H54 (cell line): ENCODE measurements at regions not wholly inside any gene's neighbourhood (a gene's known extent, or its start where the extent isn't known, plus 50 kb on each side); places are given as distances from the start of the nearest gene placed in this dataset.
"Not testable (repeated sequence)": the region's sequence is repeated elsewhere in the genome, so short reads cannot be mapped to it uniquely, and the experiment has no call there.

Experiments
- DNase-seq: peaks from one replicate; pipeline ENCODE4 v3.0.0; 2011; ENCODE audit warnings: low spot score, mixed read lengths; ENCODE audit not compliant: insufficient read length
- FAIRE-seq: peaks from 3 replicates; lab custom pipeline; 2011; peaks lifted over from hg19 to GRCh38; lab: Jason Lieb, UNC
- POLR2A ChIP-seq: IDR thresholded peaks from 2 replicates; pipeline ENCODE4 v1.6.1; 2011; ENCODE audit warnings: low read depth, mild to moderate bottlenecking, low read length

- DNase-seq (no peak), FAIRE-seq (no peak)
- no peak for TF ChIP-seq POLR2A
Observed at GRCh38 chr11:23280088-23280487, 419.8 kb upstream of the CCDC179 start.

DNA sequence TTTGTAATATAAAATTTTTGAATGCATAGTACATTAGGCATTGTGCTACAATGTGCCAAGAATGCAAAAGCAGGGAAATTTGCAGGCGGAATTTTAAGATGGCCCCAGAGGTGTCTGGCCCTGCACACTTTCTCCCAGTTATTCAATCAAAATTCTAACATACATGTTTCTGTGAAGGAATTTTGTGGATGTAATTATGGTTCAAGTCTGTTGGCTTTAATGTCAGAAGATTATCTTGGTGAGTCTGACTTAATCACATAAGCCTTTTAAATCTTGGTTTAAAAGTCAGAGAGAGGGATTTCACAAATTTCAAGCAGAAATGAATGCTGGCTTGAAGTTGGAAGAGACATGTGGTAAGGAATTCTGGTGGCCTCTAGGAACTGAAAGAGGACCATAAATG lies 423.4 kb upstream of the CCDC179 start:
- no peak for TF ChIP-seq POLR2A
- DNase-seq (no peak), FAIRE-seq (no peak)

DNA sequence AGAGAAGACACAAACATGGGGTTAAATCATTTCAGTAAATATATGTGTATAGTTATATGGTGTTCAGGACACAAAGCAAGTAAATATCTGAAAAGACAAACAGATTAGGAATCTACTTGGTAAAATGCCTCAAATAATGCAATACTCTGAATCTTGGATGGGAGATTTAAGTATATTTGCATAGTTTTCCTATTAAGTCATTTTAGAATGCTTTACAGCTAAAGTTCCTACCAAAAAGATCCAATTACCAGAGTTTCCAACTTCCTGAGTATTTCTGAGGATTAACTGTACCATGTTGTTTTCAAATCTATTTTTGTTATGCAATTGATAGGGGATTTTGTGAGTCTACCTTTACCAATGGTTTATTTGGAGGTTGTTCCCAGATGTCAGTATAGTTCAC lies 424.4 kb upstream of the CCDC179 start:
- no peak for FAIRE-seq
- no peak for TF ChIP-seq POLR2A
- DNase-seq = no peak

DNA sequence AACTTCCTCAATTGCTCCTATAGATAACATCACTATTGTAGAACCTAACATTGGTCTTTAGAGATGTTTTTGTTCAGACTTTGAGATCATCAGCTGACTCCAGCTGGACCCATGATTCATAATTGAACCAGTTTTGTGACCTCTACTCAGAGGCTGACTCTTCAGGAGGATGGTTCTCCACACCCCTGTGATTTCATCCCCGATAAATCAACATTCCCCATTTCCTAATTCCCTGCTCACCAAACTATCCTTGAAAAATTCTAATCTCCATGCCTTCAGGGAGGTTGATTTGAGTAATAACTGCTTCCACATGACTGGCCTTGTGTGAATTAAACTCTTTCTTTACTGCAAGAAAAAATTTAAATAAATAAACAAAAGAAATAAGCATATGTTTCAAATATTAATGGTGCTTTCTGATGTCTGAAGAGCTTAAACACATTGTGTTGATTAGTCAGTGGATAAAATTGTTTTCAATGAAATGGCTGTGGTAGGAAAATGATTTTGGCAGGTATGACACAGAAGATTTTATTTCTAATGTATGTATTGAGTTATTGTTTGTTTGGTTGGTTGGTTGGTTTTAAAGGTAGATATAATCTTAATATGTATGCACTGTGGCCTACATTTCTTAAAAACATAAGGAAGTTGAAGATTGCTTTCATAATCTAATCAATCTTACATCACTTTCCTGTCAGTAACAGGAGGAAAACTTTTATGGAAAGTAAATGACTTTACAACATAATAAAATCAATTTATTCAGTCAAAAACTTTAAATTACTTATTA lies 427.9 kb upstream of the CCDC179 start:
- TF ChIP-seq POLR2A = no peak
- FAIRE-seq (peak; percentile 79), DNase-seq (no peak)

DNA sequence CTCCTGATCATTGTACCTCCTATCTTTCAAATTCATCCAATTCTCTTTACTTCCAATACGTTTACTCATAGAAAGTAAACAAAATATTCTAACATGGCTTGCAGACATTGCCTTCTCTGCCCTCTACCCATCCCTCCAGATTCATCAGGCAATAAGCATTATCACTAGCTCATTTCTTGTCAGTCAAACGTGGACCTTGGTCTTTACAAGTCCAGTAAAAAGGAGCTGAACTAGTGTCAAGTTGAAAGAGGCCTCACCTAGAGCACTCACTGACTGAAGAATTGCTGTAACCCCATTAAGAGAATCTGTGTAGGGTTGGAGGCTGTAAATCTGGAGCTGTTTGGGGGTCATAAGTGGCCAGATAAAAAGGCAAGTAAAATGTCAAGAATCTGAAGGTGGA lies 435.0 kb upstream of the CCDC179 start:
- TF ChIP-seq POLR2A = no peak
- DNase-seq (no peak), FAIRE-seq (no peak)

DNA sequence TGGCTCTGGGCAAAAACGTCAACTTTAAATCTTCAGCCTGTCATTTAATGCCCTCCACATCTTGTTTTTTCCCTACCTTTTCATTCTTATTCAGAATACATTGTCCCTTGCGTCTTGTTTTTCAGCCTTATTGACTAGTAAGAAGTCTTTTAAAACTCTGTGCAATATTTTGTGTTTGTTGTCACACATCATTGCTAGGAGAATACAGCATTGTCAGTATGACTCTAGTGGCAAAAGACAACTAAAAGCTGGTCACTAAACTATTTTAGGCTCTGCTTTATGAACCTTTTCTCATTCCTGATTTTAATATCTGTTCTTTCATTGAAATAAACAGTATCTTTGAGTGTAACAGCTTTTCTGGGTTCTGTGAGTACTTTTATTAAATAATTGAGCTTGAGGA lies 447.8 kb upstream of the CCDC179 start:
- DNase-seq = no peak
- FAIRE-seq = peak; percentile 11
- no peak for TF ChIP-seq POLR2A

GRCh38 chr11:23310276-23310675 lies 450.0 kb upstream of the CCDC179 start:
- TF ChIP-seq POLR2A = no peak
- FAIRE-seq (no peak), DNase-seq (no peak)

DNA sequence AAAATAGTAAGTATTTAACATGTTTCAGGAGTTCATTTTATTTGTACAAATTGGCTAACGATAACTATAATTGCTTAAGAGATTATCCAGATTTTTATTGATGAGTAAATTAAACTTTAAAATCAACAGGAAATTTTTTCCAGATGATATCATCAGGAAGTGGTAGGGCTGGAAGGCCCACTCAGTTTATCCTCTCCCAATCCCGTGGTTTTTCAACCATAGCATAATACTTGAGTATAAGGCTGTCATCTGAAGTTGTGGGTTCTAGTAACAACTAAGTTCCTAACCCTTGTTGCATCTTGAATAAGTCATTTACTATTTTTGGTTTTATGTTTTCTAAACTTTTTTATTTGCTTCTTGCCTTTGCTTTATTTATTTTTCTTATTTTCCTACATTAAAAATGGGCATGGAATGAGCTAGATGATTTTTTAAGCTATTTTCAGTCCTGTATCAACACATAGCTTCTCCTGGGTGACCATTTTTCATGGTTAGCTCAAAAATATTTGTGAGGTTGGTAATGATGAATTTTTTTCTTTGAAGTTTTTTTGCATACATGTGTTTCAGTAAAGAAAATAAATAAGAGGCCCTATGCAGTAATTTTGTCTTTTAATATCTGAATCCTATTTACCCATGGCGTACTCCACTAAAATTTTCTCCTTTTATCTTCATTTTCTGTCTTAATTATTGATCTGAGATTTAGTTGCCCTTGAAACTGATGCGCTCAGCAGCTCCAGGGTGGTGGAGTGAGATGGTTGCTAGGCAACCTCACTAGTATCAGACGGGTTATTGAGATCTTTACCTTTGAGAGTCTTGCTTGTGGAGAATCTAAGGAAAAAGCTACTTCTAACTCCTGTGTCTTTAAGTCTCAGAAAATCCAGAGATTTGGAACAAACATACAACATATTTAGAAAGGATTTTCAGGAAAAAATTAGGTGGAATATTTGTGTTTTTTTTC lies 452.0 kb upstream of the CCDC179 start:
- DNase-seq (no peak), FAIRE-seq (no peak)
- TF ChIP-seq POLR2A = no peak

DNA sequence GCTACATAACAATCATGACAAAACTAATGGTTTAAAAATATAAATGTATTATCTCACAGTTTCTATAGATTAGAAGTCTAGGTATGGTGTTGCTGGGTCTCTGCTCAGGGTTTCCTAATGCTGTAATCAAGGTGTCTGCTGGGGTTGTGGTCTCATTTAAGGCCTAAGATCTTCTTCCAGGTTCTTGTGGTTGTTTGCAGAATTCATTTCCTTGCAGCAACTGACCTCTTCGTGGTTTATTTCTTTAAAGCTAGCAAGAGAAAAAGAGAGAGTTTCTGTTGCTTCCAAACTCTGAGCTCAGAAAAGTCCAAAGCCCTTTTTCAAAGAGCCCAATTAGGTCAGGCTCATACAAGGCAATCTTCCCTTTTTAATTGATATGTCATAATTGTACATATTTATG lies 452.7 kb upstream of the CCDC179 start:
- DNase-seq = no peak
- TF ChIP-seq POLR2A = no peak
- FAIRE-seq = no peak

- no peak for TF ChIP-seq POLR2A
- FAIRE-seq (no peak), DNase-seq (no peak)
Observed at GRCh38 chr11:23314162-23314561, 453.9 kb upstream of the CCDC179 start.

- FAIRE-seq (no peak), DNase-seq (no peak)
- no peak for TF ChIP-seq POLR2A
Observed at GRCh38 chr11:23315286-23315685, 455.0 kb upstream of the CCDC179 start.

- FAIRE-seq = no peak
- TF ChIP-seq POLR2A = no peak
Observed at GRCh38 chr11:23317816-23318215, 457.5 kb upstream of the CCDC179 start.

DNA sequence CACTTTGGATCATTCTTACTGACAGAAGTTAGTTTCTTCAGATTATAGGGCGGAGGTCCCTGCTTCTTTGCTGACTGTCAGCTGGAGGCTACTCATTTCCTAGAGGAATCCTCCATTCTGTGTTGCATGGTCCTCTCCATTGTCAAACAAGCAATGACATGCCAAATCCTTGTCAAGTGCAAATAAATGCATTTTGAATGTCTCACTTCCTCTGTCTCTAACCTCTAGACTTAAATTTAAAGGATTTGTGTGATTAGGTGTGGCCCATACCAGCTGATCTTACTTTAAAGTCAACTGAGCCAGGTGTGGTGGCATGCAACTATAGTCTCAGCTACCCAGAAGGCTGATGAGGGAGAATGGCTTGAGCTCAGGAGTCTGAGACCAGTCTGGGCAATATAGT lies 458.4 kb upstream of the CCDC179 start:
- no peak for TF ChIP-seq POLR2A
- DNase-seq = no peak
- FAIRE-seq = no peak

More at GRCh38 chr11:23317816-23318215, 457.5 kb upstream of the CCDC179 start:
- no peak for DNase-seq

GRCh38 chr11:23320131-23320530 lies 459.9 kb upstream of the CCDC179 start:
- FAIRE-seq (no peak), DNase-seq (no peak)
- no peak for TF ChIP-seq POLR2A

- FAIRE-seq, DNase-seq: not testable (repeated sequence)
Observed at GRCh38 chr11:23335586-23335985, 475.3 kb upstream of the CCDC179 start.
